Nephron (organoid): ENCODE measurements at regions not wholly inside any gene's neighbourhood (a gene's known extent, or its start where the extent isn't known, plus 50 kb on each side); places are given as distances from the start of the nearest gene placed in this dataset.

Experiments
- H3K27ac Mint-ChIP-seq, 3 experiments: 2 replicates each; pipeline ENCODE4 v1.8.0; 2020; ENCODE audit warnings: mixed read lengths in 3 of 3, mild to moderate bottlenecking in 2 of 3, moderate library complexity in 1 of 3
- H3K27me3 Mint-ChIP-seq: 2 replicates; pipeline ENCODE4 v1.8.0; 2021; ENCODE audit warnings: low read depth, mild to moderate bottlenecking, moderate library complexity, mixed read lengths
- H3K36me3 Mint-ChIP-seq: 2 replicates; pipeline ENCODE4 v1.8.0; 2020; ENCODE audit warnings: low read depth, mixed read lengths
- H3K4me1 Mint-ChIP-seq: 2 replicates; pipeline ENCODE4 v1.8.0; 2020; ENCODE audit warnings: mixed read lengths
- H3K4me3 Mint-ChIP-seq, 3 experiments: 2 replicates each; pipeline ENCODE4 v1.8.0; 2020; ENCODE audit warnings: mild to moderate bottlenecking in 3 of 3, mixed read lengths in 3 of 3, moderate library complexity in 2 of 3
- H3K9me3 Mint-ChIP-seq: 2 replicates; pipeline ENCODE4 v1.8.0; 2020; ENCODE audit warnings: mixed read lengths
- CTCF ChIP-seq, 3 experiments: fragments of 200-600 bp; sonication (generic); IDR thresholded peaks; one replicate each; pipeline ENCODE4 v1.5.0; 2021; ENCODE audit warnings: antibody characterized with exemption in 3 of 3; ENCODE audit not compliant: unreplicated experiment in 3 of 3

GRCh38 chr2:119062179-119062578 is 96.4 kb downstream of the C1QL2 start:
- Mint-ChIP-seq H3K9me3 (no peaks in the 10 kb centered on the region), H3K27ac (no peak overlapping the region), H3K36me3 (no peaks in the 10 kb centered on the region), H3K4me1 (no peaks in the 10 kb centered on the region), H3K27me3 (peaks cover 20% of the 10 kb centered on the region), H3K4me3 (no peak overlapping the region)
- TF ChIP-seq CTCF (IDR thresholded peaks at IDR 0.05; ENCODE audit: unreplicated experiment in 3 of 3) = no peak

- H3K9me3 Mint-ChIP-seq = peaks cover 4% of the 10 kb centered on the region
- H3K4me3 Mint-ChIP-seq = no peak overlapping the region
- TF ChIP-seq CTCF (IDR thresholded peaks at IDR 0.05; ENCODE audit: unreplicated experiment in 3 of 3) = no peak
- H3K4me1 Mint-ChIP-seq = no peaks in the 10 kb centered on the region
- peaks cover 26% of the 10 kb centered on the region for H3K27me3 Mint-ChIP-seq
- no peaks in the 10 kb centered on the region for H3K36me3 Mint-ChIP-seq
- H3K27ac Mint-ChIP-seq = no peak overlapping the region
Measured at GRCh38 chr2:119059940-119060339, 98.6 kb downstream of the C1QL2 start.

- H3K36me3 Mint-ChIP-seq = no peaks in the 10 kb centered on the region
- peaks cover 29% of the 10 kb centered on the region for H3K27me3 Mint-ChIP-seq
- H3K9me3 Mint-ChIP-seq = peaks cover 7% of the 10 kb centered on the region
- TF ChIP-seq CTCF (IDR thresholded peaks at IDR 0.05; ENCODE audit: unreplicated experiment in 3 of 3) = no peak
- no peaks in the 10 kb centered on the region for H3K4me1 Mint-ChIP-seq
- no peak overlapping the region for H3K4me3 Mint-ChIP-seq
- no peak overlapping the region for H3K27ac Mint-ChIP-seq
Measured at GRCh38 chr2:119059287-119059686, 99.3 kb downstream of the C1QL2 start.

GRCh38 chr2:119053700-119054436 is 104.7 kb downstream of the C1QL2 start:
- H3K4me3 Mint-ChIP-seq = no peak overlapping the region
- H3K36me3 Mint-ChIP-seq = no peaks in the 10 kb centered on the region
- H3K27ac Mint-ChIP-seq = no peak overlapping the region
- TF ChIP-seq CTCF (IDR thresholded peaks at IDR 0.05; ENCODE audit: unreplicated experiment in 3 of 3) = no peak
- peaks cover 20% of the 10 kb centered on the region for H3K27me3 Mint-ChIP-seq
- peaks cover 21% of the 10 kb centered on the region for H3K4me1 Mint-ChIP-seq
- H3K9me3 Mint-ChIP-seq = peaks cover 7% of the 10 kb centered on the region

- H3K9me3 Mint-ChIP-seq = peaks cover 3% of the 10 kb centered on the region
- H3K4me1 Mint-ChIP-seq = peaks cover 21% of the 10 kb centered on the region
- H3K36me3 Mint-ChIP-seq = no peaks in the 10 kb centered on the region
- peak overlapping the region in 1 of 3 experiments; percentile 87 for H3K27ac Mint-ChIP-seq
- H3K27me3 Mint-ChIP-seq = peaks cover 23% of the 10 kb centered on the region
- no peak overlapping the region for H3K4me3 Mint-ChIP-seq
- TF ChIP-seq CTCF (IDR thresholded peaks at IDR 0.05; ENCODE audit: unreplicated experiment in 3 of 3) = no peak
Measured at GRCh38 chr2:119051263-119051662, 107.3 kb downstream of the C1QL2 start.
